ENCODE measurements at regions not wholly inside any gene's neighbourhood (a gene's known extent, or its start where the extent isn't known, plus 50 kb on each side); places are given as distances from the start of the nearest gene placed in this dataset.

GRCh38 chr7:140238778-140239652, 62.2 kb upstream of the KDM7A start:
- H3K4me1 ChIP-seq: peaks cover 28 to 88% (median 61%) of the 10 kb centered on the region in 4 donors
- in situ Hi-C loops (cut with MboI; ENCODE audit: low pct_ligation_motif_present in 1 of 4, low pct_unique_long_range_greater_than_20kb in 1 of 4, low sequenced_read_pairs in 3 of 4): no loop called here
- no peak overlapping the region for H3K4me3 ChIP-seq
- intact Hi-C loops (cut with DNase I; ENCODE audit: low total_unique reads): no loop called here
- H3K9me3 ChIP-seq: no peaks in the 10 kb centered on the region
- H3K27me3 ChIP-seq: no peaks in the 10 kb centered on the region
- WGBS, 2 donors (ENCODE audit: low coverage in 1 of 2): 62% methylated on average over 3 to 15 of the region's 15 CpGs
- TF ChIP-seq EP300 (IDR thresholded peaks at IDR 0.05; ENCODE audit: low read depth) (no peak), CTCF (IDR thresholded peaks at IDR 0.05) (no peak), POLR2A (IDR thresholded peaks at IDR 0.05) (peak; percentile 73), POLR2AphosphoS5 (IDR thresholded peaks at IDR 0.05) (peak; percentile 66 to 83 (median 74))
- peak; percentile 92 for DNase-seq
- no peaks in the 10 kb centered on the region for H3K36me3 ChIP-seq
- H3K27ac ChIP-seq: peak overlapping the region; percentile 84 to 90 (median 88)

GRCh38 chr7:140237390-140237789, 60.6 kb upstream of the KDM7A start:
- Histone ChIP-seq H3K36me3 (no peaks in the 10 kb centered on the region), H3K27ac (peak overlapping the region; percentile 84 to 90 (median 88)), H3K27me3 (no peaks in the 10 kb centered on the region), H3K4me1 (peaks cover 34 to 87% (median 64%) of the 10 kb centered on the region in 4 donors), H3K9me3 (no peaks in the 10 kb centered on the region), H3K4me3 (no peak overlapping the region)
- intact Hi-C loops (cut with DNase I; ENCODE audit: low total_unique reads) (no loop called here), in situ Hi-C loops (cut with MboI; ENCODE audit: low pct_ligation_motif_present in 1 of 4, low pct_unique_long_range_greater_than_20kb in 1 of 4, low sequenced_read_pairs in 3 of 4) (no loop called here)
- no peak for TF ChIP-seq POLR2AphosphoS5 (IDR thresholded peaks at IDR 0.05)
- no peak for DNase-seq
- WGBS, 2 donors (ENCODE audit: low coverage in 1 of 2): 92 to 93% methylated on average over 4 of the region's 4 CpGs

GRCh38 chr7:140236626-140237025, 59.8 kb upstream of the KDM7A start:
- no peak for TF ChIP-seq CTCF (IDR thresholded peaks at IDR 0.05)
- TF ChIP-seq EP300 (IDR thresholded peaks at IDR 0.05; ENCODE audit: low read depth): no peak
- no peak for TF ChIP-seq POLR2A (IDR thresholded peaks at IDR 0.05)
- no peak for TF ChIP-seq POLR2AphosphoS5 (IDR thresholded peaks at IDR 0.05)
- H3K27me3 ChIP-seq: no peaks in the 10 kb centered on the region
- intact Hi-C loops (cut with DNase I; ENCODE audit: low total_unique reads) (no loop called here), in situ Hi-C loops (cut with MboI; ENCODE audit: low pct_ligation_motif_present in 1 of 4, low pct_unique_long_range_greater_than_20kb in 1 of 4, low sequenced_read_pairs in 3 of 4) (no loop called here)
- no peak for DNase-seq
- H3K36me3 ChIP-seq: no peaks in the 10 kb centered on the region
- 83 to 90% methylated on average over 5 to 6 of the region's 6 CpGs for WGBS, 2 donors (ENCODE audit: low coverage in 1 of 2)
- peak overlapping the region; percentile 84 to 96 (median 90) for H3K27ac ChIP-seq
- H3K9me3 ChIP-seq: no peaks in the 10 kb centered on the region
- H3K4me1 ChIP-seq: peaks cover 33 to 87% (median 67%) of the 10 kb centered on the region in 4 donors
- H3K4me3 ChIP-seq: no peak overlapping the region

GRCh38 chr7:140235114-140235513, 58.3 kb upstream of the KDM7A start:
- Histone ChIP-seq H3K27ac (peak overlapping the region; percentile 84 to 96 (median 90)), H3K36me3 (no peaks in the 10 kb centered on the region), H3K9me3 (no peaks in the 10 kb centered on the region), H3K27me3 (no peaks in the 10 kb centered on the region), H3K4me3 (no peak overlapping the region), H3K4me1 (peaks cover 25 to 77% (median 66%) of the 10 kb centered on the region in 4 donors)
- DNase-seq: no peak
- no peak for TF ChIP-seq POLR2A (IDR thresholded peaks at IDR 0.05)
- TF ChIP-seq CTCF (IDR thresholded peaks at IDR 0.05): no peak
- TF ChIP-seq EP300 (IDR thresholded peaks at IDR 0.05; ENCODE audit: low read depth): no peak
- TF ChIP-seq POLR2AphosphoS5 (IDR thresholded peaks at IDR 0.05): no peak
- 60 to 86% methylated on average over 1 to 5 of the region's 5 CpGs for WGBS, 2 donors (ENCODE audit: low coverage in 1 of 2)
- in situ Hi-C loops (cut with MboI; ENCODE audit: low pct_ligation_motif_present in 1 of 4, low pct_unique_long_range_greater_than_20kb in 1 of 4, low sequenced_read_pairs in 3 of 4) (no loop called here), intact Hi-C loops (cut with DNase I; ENCODE audit: low total_unique reads) (no loop called here)

All from transverse colon (tissue), 4 donors.